K562 (cell line): ENCODE measurements at regions not wholly inside any gene's neighbourhood (a gene's known extent, or its start where the extent isn't known, plus 50 kb on each side); places are given as distances from the start of the nearest gene placed in this dataset.

Experiments used
- ATAC-seq: fragments of 200-7000 bp; cut with Tn5 transposase; 3 replicates; pipeline ENCODE4 v1.9.1; 2020; ENCODE audit warnings: moderate library complexity
- BruUV-seq: library from RNA; stranded (reverse); fragments of 400-500 nt; replicated peaks from 2 replicates; lab custom pipeline; 2021; lab: Mats Ljungman, UMichigan
- CTCF ChIA-PET: fragments of 300-600 bp; formaldehyde crosslinking; extraction: SDS; loops from one replicate; lab custom pipeline; 2021; ENCODE audit warnings: low intra/inter-chr PET ratio; lab: Yijun Ruan, JAX
- POLR2A ChIA-PET: fragments of 300-600, 350-650 bp; sonication (Branson Sonifier 250); formaldehyde crosslinking; extraction: SDS; loops from one replicate; lab custom pipeline; 2021; ENCODE audit warnings: antibody characterized with exemption, inconsistent platforms; lab: Yijun Ruan, JAX
- DNase-seq, 4 experiments: peaks; one replicate each; pipeline versions ENCODE4 v3.0.0 to v3.0.0-alpha.2; 2011 to 2018; ENCODE audit warnings: low spot score in 3 of 4, mixed read lengths in 3 of 4; ENCODE audit errors: extremely low read depth in 1 of 4
- FAIRE-seq: peaks from 2 replicates; lab custom pipeline; 2011; peaks lifted over from hg19 to GRCh38; lab: Jason Lieb, UNC
- H2AFZ ChIP-seq: 2 replicates; pipeline ENCODE4 v1.6.0; 2011; ENCODE audit warnings: low read depth, low read length, control low read depth, inconsistent platforms
- H3K27ac ChIP-seq: fragments of 200-600 bp; 3 replicates; pipeline ENCODE4 v1.8.0; 2011; ENCODE audit warnings: low read depth, mild to moderate bottlenecking, control low read depth, inconsistent platforms, low read length, moderate library complexity, mixed read lengths; ENCODE audit errors: extremely low read depth
- H3K27me3 ChIP-seq, 2 experiments: fragments of 300-600 bp in 1 of 2; 2 replicates in 1 of 2; 3 replicates in 1 of 2; pipeline versions ENCODE4 v1.6.0 to v1.8.0; 2011; ENCODE audit warnings: inconsistent platforms in 2 of 2, low read length in 2 of 2, mild to moderate bottlenecking in 1 of 2, mixed read lengths in 1 of 2, moderate library complexity in 1 of 2; ENCODE audit not compliant: control insufficient read depth in 2 of 2, insufficient read depth in 2 of 2
- H3K36me3 ChIP-seq: fragments of 300-600 bp; 3 replicates; pipeline ENCODE4 v1.8.0; 2011; ENCODE audit warnings: mild to moderate bottlenecking, low read length, inconsistent platforms; ENCODE audit not compliant: control insufficient read depth, insufficient read depth
- H3K4me1 ChIP-seq, 2 experiments: fragments of 200-600 bp in 1 of 2; replicated peaks in 1 of 2; 2 replicates in 1 of 2; 3 replicates in 1 of 2; pipeline versions ENCODE4 v1.5.1 to v1.8.0; 2011; ENCODE audit warnings: inconsistent platforms in 2 of 2, low read length in 2 of 2, mild to moderate bottlenecking in 1 of 2, mixed read lengths in 1 of 2, moderate library complexity in 1 of 2; ENCODE audit not compliant: control insufficient read depth in 2 of 2, insufficient read depth in 2 of 2
- H3K4me2 ChIP-seq: 2 replicates; pipeline ENCODE4 v1.6.1; 2011; ENCODE audit warnings: low read length, control low read depth, inconsistent platforms, mixed read lengths; ENCODE audit not compliant: insufficient read depth
- H3K4me3 ChIP-seq: fragments of 200-600 bp; sonication (generic), shearing (Covaris generic); 2 replicates; pipeline ENCODE4 v1.5.1; 2016; ENCODE audit warnings: control low read depth, inconsistent platforms
- H3K79me2 ChIP-seq: fragments of 200-600 bp; 3 replicates; pipeline ENCODE4 v1.8.0; 2011; ENCODE audit warnings: low read length, inconsistent platforms; ENCODE audit not compliant: control insufficient read depth, insufficient read depth
- H3K9ac ChIP-seq, 2 experiments: 2 replicates each; pipeline versions ENCODE4 v1.6.0 to v1.6.1; 2011; ENCODE audit warnings: low read depth in 2 of 2, low read length in 2 of 2, control low read depth in 1 of 2, inconsistent platforms in 1 of 2, mild to moderate bottlenecking in 1 of 2, mixed read lengths in 1 of 2; ENCODE audit not compliant: insufficient read depth in 1 of 2
- H3K9me1 ChIP-seq: one replicate; pipeline ENCODE4 v1.6.0; 2011; ENCODE audit warnings: inconsistent platforms, mild to moderate bottlenecking, low read length, moderate library complexity; ENCODE audit not compliant: control insufficient read depth, insufficient read depth
- H3K9me3 ChIP-seq: replicated peaks from 2 replicates; pipeline ENCODE4 v1.5.1; 2011; ENCODE audit warnings: low read depth, low read length, inconsistent platforms; ENCODE audit not compliant: control insufficient read depth, insufficient read depth
- H4K20me1 ChIP-seq: replicated peaks from 2 replicates; pipeline ENCODE4 v1.6.1; 2011; ENCODE audit warnings: low read length, inconsistent platforms, mixed read lengths; ENCODE audit not compliant: control insufficient read depth, insufficient read depth
- ATF6 ChIP-seq: sonication (generic); formaldehyde crosslinking; IDR thresholded peaks from 2 replicates; pipeline ENCODE4 v1.4.0; 2020; ENCODE audit warnings: mild to moderate bottlenecking, missing genetic modification reagents
- BCL6 ChIP-seq: fragments of 250-450 bp; sonication (Bioruptor Pico); IDR thresholded peaks from 2 replicates; pipeline ENCODE4 v1.4.0; 2020
- BRD4 ChIP-seq: fragments of 200-600 bp; sonication (generic); IDR thresholded peaks from 2 replicates; pipeline ENCODE4 v1.6.1; 2017; ENCODE audit warnings: inconsistent platforms
- CSDE1 ChIP-seq, 2 experiments: fragments of 450-650 bp; IDR thresholded peaks; 2 replicates each; pipeline ENCODE4 v1.6.1; 2016; ENCODE audit warnings: mild to moderate bottlenecking in 1 of 2
- E2F3 ChIP-seq: fragments of 250-450 bp; sonication (Bioruptor Pico); IDR thresholded peaks from 2 replicates; pipeline ENCODE4 v1.4.0; 2020; ENCODE audit warnings: mild to moderate bottlenecking
- ESRRB ChIP-seq: fragments of 250-450 bp; sonication (Bioruptor Pico); IDR thresholded peaks from 2 replicates; pipeline ENCODE4 v1.5.0; 2020; ENCODE audit warnings: mild to moderate bottlenecking, moderate library complexity, borderline replicate concordance
- TAF15 ChIP-seq: fragments of 200-400 bp; formaldehyde crosslinking; IDR thresholded peaks from 2 replicates; pipeline ENCODE4 v1.6.1; 2017; ENCODE audit warnings: mild to moderate bottlenecking, low read depth, low read length, moderate library complexity
- TCF7L2 ChIP-seq: fragments of 150-350 bp; IDR thresholded peaks from 2 replicates; pipeline ENCODE4 v1.6.1; 2016; ENCODE audit warnings: low read depth, mild to moderate bottlenecking, low read length, moderate library complexity
- THRA ChIP-seq: fragments of 450-650 bp; IDR thresholded peaks from 2 replicates; pipeline ENCODE4 v1.6.1; 2017; ENCODE audit warnings: mild to moderate bottlenecking, moderate library complexity
- YBX1 ChIP-seq: fragments of 450-650 bp; IDR thresholded peaks from 2 replicates; pipeline ENCODE4 v1.7.1; 2016; ENCODE audit warnings: mild to moderate bottlenecking
- ZBTB8A ChIP-seq: fragments of 450-650 bp; IDR thresholded peaks from 2 replicates; pipeline ENCODE4 v1.6.1; 2018; ENCODE audit warnings: mild to moderate bottlenecking, moderate library complexity; ENCODE audit not compliant: partially characterized antibody
- ZNF316 ChIP-seq: fragments of 450-650 bp; IDR thresholded peaks from 2 replicates; pipeline ENCODE4 v1.6.1; 2016
- ZNF507 ChIP-seq: conservative IDR thresholded peaks from 2 replicates; pipeline ENCODE4 v1.6.1; 2017; ENCODE audit warnings: missing genetic modification characterization, missing compliant biosample characterization
- WGBS: fragments of 100-300 bp; shearing (Covaris generic); methylation state at CpG from one replicate; pipeline ENCODE4 v1.1.6; 2016; ENCODE audit warnings: low coverage, mixed read lengths; ENCODE audit not compliant: insufficient coverage; ENCODE audit errors: missing lambda C conversion rate; 5-methylcytosine and 5-hydroxymethylcytosine counted together
- in situ Hi-C: fragments of 300-500 bp; cut with MboI; formaldehyde crosslinking; loops from 4 replicates; pipeline ENCODE4 v1.15.0; 2018; ENCODE audit warnings: inconsistent platforms, mixed read lengths
- intact Hi-C: fragments of 100-400 bp; cut with micrococcal nuclease; formaldehyde crosslinking; loops from 2 replicates; pipeline ENCODE4 v1.14.2; 2022

- ATAC-seq (no peak), DNase-seq (no peak), FAIRE-seq (no peak)
- Histone ChIP-seq H3K79me2 (no peaks in the 10 kb centered on the region), H3K36me3 (no peaks in the 10 kb centered on the region), H3K27me3 (no peaks in the 10 kb centered on the region), H3K4me2 (no peak overlapping the region), H3K9me3 (no peaks in the 10 kb centered on the region), H3K9ac (no peak overlapping the region), H3K4me3 (no peak overlapping the region), H3K9me1 (no peaks in the 10 kb centered on the region), H2AFZ (no peak overlapping the region), H4K20me1 (no peaks in the 10 kb centered on the region), H3K4me1 (no peaks in the 10 kb centered on the region), H3K27ac (no peak overlapping the region)
- in situ Hi-C loops (no loop called here), intact Hi-C loops (no loop called here)
- CTCF ChIA-PET, result no interaction called here
- BruUV-seq, result no TSS peak
- WGBS, result 1% methylated on average over 12 of the region's 13 CpGs
- TF ChIP-seq TAF15 (no peak), E2F3 (CRISPR knock-in tag) (no peak), TCF7L2 (no peak), CSDE1 (IDR thresholded peaks at IDR 0.05) (no peak), YBX1 (no peak), BCL6 (CRISPR knock-in tag) (no peak), ZNF316 (no peak), BRD4 (no peak), ZBTB8A (no peak), ATF6 (CRISPR knock-in tag) (no peak), THRA (no peak), ESRRB (CRISPR knock-in tag) (no peak), ZNF507 (no peak)
- POLR2A ChIA-PET, result no interaction called here
Measured at GRCh38 chr13:78934336-78934735, 275.4 kb upstream of the OBI1 start.
